Activated CD8-positive, alpha-beta memory T cell treated with anti-CD3 and anti-CD28 coated beads for 36 hours (primary cell): ENCODE measurements at regions not wholly inside any gene's neighbourhood (a gene's known extent, or its start where the extent isn't known, plus 50 kb on each side); places are given as distances from the start of the nearest gene placed in this dataset.
"Not testable (repeated sequence)": the region's sequence is repeated elsewhere in the genome, so short reads cannot be mapped to it uniquely, and the experiment has no call there.

Experiments used
- CTCF ChIA-PET: fragments of 350-600 bp; sonication (Branson Sonifier 250); formaldehyde crosslinking; loops from one replicate; lab custom pipeline; 2021; ENCODE audit warnings: antibody characterized with exemption; lab: Charles Lee
- POLR2A ChIA-PET: fragments of 350-600 bp; sonication (Branson Sonifier 250); formaldehyde crosslinking; loops from one replicate; lab custom pipeline; 2021; ENCODE audit warnings: antibody characterized with exemption; lab: Charles Lee

DNA sequence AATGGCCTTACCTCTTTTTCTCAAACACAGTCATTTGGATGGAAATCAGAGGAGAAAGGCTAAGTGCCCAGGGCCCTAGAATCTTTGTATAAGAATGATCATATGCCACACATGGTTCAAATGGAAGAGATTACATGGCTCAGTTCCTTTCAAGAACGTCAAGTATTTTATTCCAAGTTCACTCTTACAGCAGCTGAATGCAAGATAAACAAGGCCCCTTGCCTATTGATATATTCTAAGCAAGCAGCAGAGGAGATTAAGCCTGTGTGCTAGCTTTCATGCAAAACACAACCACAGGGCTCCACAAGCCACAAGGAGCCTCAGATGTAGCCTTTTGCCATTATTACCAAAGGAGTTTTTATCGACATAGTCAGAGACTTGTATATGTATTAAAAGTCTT, 55.3 kb upstream of the SLCO6A1 start:
- POLR2A ChIA-PET: no interaction called here
- CTCF ChIA-PET: no interaction called here

DNA sequence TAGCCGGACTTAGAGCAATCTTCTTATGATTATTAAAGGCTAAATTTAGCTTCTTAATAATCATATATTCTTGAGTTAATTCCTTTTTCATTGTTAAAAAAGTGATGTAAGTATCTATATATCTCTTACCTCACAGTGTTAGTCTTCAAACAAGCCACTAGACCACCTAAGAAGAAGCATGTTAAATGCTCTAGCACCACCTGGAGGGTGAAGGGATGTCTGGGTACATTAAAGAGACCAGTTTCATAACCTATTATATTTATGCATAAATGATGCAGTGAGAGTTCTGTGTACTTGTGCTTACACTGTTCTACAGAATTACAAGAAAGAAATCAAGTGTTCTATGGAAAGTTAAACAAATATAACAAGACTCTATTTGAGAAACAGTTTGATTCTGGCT, 55.9 kb upstream of the SLCO6A1 start:
- POLR2A ChIA-PET: no interaction called here
- CTCF ChIA-PET: no interaction called here

DNA sequence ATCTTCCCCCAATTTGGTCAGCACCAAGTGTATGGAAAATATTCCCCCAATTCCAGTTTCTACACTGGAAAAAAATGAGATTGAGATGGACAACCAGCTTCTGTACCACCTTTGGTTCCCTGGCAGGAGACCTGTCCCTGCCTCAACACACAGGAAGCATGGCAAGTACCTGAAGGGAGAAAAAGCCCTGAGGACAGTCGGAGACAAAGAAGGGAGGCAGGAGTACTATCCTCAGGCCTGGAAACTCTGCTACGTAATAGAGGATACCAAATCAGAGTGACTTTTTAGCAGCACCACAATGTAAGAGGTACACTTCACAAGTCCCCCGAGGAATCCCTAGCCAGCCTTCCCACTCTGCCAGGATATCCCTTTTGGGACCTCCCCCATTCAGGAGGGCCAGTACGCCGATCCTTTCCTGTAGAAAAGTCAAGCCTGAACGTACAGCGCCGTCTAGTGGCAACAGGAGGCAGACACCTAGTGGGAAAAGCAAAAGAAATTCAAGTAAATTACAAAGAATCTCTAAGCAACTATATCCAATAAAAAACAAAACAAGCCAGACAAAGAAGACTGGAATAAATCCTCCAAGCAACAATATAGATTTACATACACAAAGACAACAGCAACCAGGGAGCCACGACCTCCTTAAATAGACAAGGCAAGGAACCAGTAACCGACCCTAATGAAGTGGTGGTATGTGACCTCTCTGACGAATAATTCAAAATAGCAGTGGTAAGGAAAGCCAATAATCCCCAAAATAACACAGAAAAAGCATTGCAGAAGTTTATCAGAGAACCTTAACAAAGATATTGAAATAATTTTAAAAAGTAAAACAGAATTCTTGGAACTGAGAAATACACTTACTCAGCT, 63.3 kb upstream of the SLCO6A1 start:
- ChIA-PET CTCF (interaction anchor here (1.1 kb wide), 1 partner anchor 506 kb away, joined by 3 read pairs; no protein-coding TSS in a partner anchor), POLR2A (no interaction called here)

DNA sequence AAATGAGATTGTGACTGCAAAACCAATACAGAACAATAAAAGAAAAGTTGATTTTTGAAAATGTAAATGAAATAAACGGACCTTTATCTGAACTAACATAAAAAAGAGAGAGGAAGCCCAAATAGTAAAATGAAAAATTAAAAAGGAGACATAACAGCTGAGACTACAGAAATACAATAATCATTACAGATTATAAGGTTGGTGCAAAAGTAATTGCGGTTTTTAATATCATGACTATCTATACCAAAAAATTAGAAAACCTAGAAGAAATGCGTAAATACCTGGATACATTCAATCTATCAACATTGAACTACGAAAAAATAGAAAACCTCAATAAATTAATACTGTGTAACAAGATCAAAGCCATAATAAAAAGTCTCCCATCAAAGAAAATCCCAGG, 71.9 kb upstream of the SLCO6A1 start:
- POLR2A ChIA-PET: no interaction called here
- CTCF ChIA-PET: no interaction called here

DNA sequence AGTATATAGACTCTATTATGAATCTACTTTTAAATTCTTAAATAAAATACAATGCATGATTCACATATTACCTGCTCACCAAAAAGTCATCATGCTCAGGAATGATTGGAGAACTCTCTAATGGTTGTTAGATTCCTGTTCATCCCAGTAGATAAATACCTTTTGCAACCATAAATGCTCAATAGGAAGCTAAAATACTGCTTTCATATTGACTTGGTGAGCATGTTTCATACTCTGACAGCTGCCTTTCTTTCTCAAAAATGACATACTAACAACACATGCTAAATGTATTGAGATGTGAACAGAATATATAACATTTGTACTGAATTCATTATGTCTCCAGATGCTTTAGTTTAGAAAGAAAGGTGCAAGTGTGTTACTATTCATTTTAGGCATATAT, 79.6 kb upstream of the SLCO6A1 start:
- ChIA-PET CTCF (no interaction called here), POLR2A (no interaction called here)

DNA sequence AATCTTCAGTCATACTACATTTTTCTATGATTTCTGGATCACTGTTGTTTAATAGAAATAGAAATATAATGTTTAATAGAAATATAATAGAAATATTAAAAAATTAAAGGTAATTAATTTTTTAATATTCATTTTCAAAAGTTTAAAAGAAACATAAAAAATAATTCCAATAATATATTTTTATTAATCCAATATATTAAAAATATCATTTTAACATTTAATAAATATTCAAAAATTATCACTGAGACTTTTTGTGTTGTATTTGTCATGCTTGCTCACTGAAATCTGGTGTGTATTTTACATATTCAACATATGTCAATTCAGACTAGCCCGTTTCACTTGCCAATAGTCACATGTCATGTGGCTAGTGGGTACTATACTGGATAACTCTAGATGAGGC, 80.6 kb upstream of the SLCO6A1 start:
- ChIA-PET CTCF (no interaction called here), POLR2A (no interaction called here)

DNA sequence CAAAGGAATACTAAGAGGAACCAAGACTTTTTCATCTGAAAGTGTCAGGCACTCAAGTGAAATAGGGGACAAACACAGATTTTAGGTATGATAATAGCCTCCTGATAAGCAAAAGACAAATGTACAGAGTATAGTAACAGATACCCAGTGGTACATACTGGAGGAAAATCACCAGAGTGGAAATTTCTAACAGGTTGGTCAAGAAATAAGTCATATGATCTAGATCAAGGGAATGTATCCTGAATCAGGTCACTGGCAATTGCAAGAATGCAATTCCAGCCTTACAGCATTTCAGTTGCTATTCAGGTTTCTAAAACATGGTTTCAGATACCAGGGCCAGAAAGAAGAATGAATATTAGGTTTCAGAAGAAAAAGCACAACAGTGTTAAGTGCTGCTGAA, 82.2 kb upstream of the SLCO6A1 start:
- CTCF ChIA-PET: no interaction called here

DNA sequence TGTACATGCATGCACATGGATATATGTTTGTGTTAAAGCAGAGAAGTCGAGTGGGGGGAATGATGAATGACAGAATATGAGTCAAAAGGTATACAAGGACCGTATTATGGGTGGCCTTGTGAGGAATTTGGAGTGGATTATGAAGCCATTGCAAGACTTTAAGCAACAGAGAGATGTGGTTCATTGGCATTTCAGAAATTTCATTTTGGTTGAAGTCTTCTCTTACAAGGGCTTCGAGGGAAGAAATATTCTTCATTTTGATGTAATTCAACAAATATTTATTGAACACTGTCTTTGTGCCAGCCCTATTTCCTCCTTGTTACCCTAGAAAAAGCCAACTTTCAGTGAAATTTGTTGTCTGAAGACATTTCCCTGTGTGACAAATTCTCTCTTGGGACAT, 83.9 kb upstream of the SLCO6A1 start:
- CTCF ChIA-PET: no interaction called here
- POLR2A ChIA-PET: no interaction called here

More for the DNA sequence above, 82.2 kb upstream of the SLCO6A1 start:
- POLR2A ChIA-PET: no interaction called here

DNA sequence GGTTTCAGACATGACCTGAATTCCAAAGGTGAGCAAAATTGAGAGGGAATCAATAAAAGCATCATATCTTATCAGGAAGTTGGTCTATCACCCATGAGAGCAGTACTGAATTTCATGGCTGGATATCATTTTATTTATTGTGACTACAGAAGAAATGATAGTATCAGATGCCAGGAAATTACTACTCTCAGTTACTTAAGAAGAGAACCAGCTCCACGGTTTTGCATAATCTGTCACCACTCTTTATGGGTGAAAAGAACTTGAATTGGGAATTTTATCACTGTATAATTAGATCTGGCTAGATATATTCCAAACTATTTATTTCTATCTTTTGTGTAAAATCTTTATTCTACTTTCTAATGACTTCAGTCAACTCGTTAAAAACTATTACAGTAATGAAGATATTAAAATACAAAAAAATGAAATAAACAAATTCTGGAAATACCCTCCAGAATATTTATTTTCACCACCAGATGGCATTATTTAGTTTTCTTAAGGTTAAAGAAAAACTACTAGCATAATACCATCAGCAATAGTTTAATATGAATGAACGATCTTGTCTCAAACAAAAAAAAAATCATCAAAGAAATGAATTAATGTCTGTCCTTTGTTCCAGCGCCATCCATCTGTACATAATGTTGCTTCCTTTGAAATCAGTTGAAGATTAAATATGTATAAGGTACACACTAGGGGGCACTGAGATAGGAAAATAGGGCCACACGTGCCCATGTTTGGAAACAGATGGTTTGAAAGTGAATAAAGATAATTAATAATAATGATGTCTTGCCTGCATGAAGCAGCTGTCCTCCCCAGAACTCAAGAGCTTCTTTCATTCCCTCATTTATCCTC, 84.7 kb upstream of the SLCO6A1 start:
- CTCF ChIA-PET: interaction anchor here (0.9 to 1.5 kb wide), 2 partner anchors 12 to 556 kb away, joined by 3 read pairs; no protein-coding TSS in a partner anchor
- POLR2A ChIA-PET: no interaction called here

DNA sequence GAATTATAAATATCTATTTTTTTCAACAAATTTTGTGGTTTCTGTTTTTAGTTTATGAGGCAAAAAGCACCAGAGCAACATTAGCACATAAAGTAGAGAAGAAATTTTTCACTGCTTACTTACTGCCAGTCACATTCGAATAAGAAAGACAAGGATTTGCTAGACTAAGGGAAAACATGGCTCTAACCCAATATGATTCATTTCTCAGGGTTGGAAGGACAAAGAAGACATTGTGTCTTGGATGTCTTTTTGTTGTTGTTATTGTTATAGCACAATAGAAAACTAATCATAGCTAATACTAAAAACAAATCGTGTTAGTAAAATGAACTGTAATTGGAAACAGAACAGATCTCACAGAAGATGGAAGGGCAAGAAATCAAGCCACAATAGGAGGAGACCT, 90.9 kb upstream of the SLCO6A1 start:
- CTCF ChIA-PET: no interaction called here
- POLR2A ChIA-PET: no interaction called here

DNA sequence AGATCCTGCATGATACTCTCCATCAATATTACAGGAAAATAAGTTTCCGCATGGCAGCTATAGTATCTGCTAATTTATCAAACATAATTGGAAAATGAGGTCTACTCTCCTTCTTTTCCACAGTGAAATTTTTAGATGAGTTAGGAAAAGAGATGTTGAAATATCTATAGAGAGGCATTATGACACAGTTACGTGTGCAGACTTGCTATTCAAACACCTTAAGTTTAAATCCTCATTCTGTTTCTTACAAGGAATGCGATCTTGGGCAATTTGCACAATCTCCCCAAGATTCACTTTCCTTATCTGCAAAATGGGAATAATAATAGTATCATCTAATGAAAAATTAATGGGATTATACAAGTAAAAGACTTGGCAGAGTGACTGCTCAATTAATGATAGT, 91.7 kb upstream of the SLCO6A1 start:
- ChIA-PET CTCF (no interaction called here), POLR2A (no interaction called here)

DNA sequence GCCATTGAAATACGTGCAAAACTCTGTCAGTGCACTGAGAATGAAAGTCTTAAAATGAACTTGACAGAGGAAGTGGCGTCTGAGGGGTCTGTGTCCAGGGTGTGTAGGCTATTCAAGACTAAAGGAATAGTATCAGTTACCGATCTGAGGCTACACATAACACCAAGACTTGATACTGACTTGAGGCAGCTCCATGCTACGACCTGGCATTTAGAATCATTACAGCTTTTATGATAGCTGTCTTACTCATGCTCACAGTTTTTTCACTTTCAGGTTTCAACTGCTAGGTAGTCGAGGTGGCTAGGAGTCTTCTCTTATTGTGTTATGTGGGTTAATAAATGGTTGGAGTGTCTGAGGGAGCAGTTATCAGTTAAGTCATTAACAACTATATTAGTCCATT, 92.8 kb upstream of the SLCO6A1 start:
- CTCF ChIA-PET: no interaction called here
- POLR2A ChIA-PET: interaction anchor here (0.6 kb wide), 1 partner anchor 571 kb away, joined by 3 read pairs; no protein-coding TSS in a partner anchor

DNA sequence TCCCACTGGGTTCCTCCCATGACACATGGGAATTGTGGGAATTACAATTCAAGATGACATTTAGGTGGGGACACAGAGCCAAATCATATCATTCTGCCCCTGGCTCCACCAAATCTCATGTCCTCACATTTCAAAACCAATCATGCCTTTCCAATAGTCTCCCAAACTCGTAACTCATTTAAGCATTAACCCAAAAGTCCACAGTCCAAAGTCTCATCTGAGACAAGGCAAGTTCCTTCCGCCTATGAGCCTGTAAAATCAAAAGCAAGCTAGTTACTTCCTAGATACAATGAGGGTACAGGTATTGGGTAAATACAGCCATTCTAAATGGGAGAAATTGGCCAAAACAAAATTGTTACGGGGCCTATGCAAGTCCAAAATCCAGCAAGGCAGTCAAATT, 93.8 kb upstream of the SLCO6A1 start:
- POLR2A ChIA-PET, CTCF ChIA-PET: not testable (repeated sequence)

DNA sequence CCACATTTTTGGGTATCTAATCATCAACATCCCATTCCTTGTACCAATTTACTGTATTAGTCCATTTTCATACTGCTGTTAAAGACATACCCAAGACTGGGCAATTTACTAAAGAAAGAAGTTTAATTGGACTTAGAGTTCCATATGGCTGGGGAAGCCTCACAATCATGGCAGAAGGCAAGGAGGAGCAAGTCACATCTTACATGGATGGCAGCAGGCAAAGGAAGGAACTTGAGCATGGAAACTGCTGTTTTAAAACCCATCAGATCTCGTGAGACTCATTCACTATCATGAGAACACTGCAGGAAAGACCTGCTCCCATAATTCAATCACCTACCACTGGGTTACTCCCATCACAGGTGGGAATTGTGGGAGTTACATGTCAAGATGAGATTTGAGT, 95.4 kb upstream of the SLCO6A1 start:
- CTCF ChIA-PET: no interaction called here
- POLR2A ChIA-PET: no interaction called here

DNA sequence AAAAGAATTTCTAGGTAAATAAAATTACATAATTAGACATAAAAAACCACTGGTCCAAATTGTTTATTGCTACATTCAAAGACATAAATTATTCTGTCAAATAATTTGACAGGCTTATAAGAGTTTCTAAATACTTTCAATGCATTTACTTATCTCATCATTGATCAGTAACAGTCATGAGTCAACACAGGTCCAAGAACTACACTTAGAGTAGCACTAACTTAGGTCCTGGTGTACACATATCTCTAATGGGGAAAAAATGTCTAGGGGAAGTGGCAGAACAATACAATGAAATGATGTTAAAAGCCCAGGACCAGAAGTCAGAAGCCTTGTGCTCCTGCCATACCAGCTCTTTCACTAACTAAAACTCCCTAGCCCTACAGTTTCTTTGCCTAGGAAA, 96.5 kb upstream of the SLCO6A1 start:
- ChIA-PET CTCF (interaction anchor here (0.7 kb wide), 1 partner anchor 11 kb away, joined by 3 read pairs; no protein-coding TSS in a partner anchor), POLR2A (no interaction called here)

DNA sequence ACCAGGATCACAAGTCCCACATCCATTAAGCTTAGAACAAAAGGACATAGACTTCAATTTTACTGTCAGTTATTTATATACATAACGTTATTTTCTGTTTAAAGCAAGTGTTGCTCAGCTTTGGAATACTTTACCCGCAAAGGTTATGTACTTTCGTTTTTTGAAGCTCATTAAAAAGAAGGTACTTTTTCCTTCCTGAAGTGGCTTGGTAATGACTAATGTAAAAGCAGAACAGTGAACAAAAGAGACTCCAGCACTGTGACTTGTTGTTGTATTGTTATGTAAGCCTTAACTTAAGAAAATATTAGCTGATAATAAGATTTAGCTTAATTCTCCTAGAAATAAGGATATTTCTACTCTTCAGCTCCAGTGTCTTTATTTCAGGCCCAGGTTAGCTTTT, 97.3 kb upstream of the SLCO6A1 start:
- ChIA-PET POLR2A (no interaction called here), CTCF (interaction anchor here (0.7 to 0.8 kb wide), 2 partner anchors 12 to 85 kb away, joined by 3 read pairs; no protein-coding TSS in a partner anchor)

DNA sequence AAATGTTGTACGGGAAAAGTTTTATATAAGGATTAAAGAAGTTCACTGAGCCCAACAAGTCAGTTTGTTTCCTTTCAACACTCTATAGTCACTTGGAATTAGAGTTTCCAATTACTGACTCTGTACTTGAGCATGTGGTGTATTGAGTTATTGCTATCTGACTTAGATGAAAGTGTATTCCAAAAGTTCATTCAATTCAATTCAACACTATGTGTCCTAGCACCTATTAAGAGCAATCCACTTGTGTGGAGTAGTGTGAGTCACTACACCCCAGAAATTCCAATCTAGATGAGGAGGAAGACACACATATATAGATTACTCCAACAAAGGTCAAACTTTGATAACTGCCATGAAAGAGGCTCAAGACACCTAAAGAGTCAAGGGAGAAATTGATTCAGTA, 98.2 kb upstream of the SLCO6A1 start:
- POLR2A ChIA-PET: no interaction called here
- CTCF ChIA-PET: no interaction called here

DNA sequence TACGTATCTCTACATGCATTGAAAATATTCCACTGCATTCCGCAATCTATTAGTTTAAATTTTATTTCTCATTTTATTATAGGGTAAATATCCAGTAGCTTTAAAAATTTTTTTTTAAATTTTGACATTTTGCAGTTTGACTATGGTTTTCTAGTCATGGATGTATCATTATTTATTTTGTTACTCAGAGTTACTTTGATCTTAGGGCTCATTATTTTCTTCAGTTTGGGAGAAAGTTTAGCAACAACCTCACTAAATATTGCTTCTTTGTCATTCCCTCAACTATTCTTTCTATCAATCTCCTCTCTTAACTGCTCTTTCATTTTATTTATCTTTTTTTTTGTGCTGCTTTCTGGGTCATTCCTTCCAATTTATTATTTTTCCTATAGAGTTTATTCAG, 100.5 kb upstream of the SLCO6A1 start:
- ChIA-PET POLR2A (no interaction called here), CTCF (no interaction called here)

DNA sequence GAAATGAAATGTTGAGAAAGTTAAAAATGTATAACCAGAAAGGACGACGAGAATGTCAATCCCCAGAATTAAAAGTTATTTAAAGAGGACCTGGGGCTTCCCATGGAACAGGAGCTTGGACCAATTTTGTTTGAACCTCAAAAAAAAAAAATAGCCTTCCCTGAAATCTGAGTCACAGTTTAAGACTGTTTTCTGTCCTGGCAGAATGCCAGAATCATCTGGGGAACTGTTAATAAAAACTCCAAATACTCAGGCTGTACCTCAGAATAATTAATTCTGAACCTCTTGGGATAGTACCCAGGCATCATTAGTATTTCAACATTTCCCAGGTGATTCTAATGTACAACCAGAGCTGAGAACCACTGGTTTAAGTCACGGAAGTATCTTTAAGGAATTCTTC, 102.2 kb upstream of the SLCO6A1 start:
- CTCF ChIA-PET: no interaction called here

DNA sequence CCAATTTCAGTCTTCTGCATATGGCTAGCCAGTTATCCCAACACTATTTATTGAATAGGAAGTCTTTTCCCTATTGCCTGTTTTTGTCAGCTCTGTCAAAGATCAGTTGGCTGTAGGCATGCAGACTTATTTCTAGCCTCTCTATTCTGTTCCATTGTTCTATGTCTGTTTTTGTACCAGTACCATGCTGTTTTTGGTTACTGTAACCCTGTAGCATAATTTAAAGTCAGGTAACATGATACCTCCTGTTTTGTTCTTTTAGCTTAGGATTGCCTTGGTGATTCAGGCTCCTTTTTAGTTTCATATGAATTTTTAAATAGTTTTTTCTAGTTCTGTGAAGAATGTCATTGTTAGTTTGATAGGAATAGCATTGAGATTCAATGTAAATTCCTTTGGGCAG, 104.9 kb upstream of the SLCO6A1 start:
- POLR2A ChIA-PET: no interaction called here
- CTCF ChIA-PET: no interaction called here

More for the DNA sequence above, 102.2 kb upstream of the SLCO6A1 start:
- POLR2A ChIA-PET: no interaction called here
